Ovary (tissue), 3 donors: ENCODE measurements at regions not wholly inside any gene's neighbourhood (a gene's known extent, or its start where the extent isn't known, plus 50 kb on each side); places are given as distances from the start of the nearest gene placed in this dataset.

Source experiments
- CTCF ChIP-seq, 3 donors: fragments of 450-650 bp in 2 of 3; fragments of 200-600 bp in 1 of 3; IDR thresholded peaks; one replicate each; pipeline versions ENCODE4 v1.5.1 to v1.8.0; 2016 to 2022; ENCODE audit warnings: antibody characterized with exemption in 3 of 3, mild to moderate bottlenecking in 1 of 3
- EP300 ChIP-seq: sonication (generic); formaldehyde crosslinking; IDR thresholded peaks from one replicate; pipeline ENCODE4 v1.6.1; 2017; ENCODE audit warnings: antibody characterized with exemption
- POLR2A ChIP-seq: fragments of 450-650 bp; IDR thresholded peaks from one replicate; pipeline ENCODE4 v1.6.1; 2017; ENCODE audit warnings: antibody characterized with exemption, mild to moderate bottlenecking, moderate library complexity
- donor health status: DM: no; HTN: no; CAD: no.

- TF ChIP-seq CTCF (IDR thresholded peaks at IDR 0.05) (no peak), POLR2A (no peak), EP300 (no peak)
Measured at GRCh38 chr6:99031957-99032356, 84.2 kb upstream of the FBXL4 start.
